Ureter (tissue), 1 donor: ENCODE measurements at regions not wholly inside any gene's neighbourhood (a gene's known extent, or its start where the extent isn't known, plus 50 kb on each side); places are given as distances from the start of the nearest gene placed in this dataset.

Source experiments
- DNase-seq: peaks from one replicate; pipeline ENCODE4 v3.0.0-alpha.2; 2020; ENCODE audit warnings: low spot score
- donor health status: DM: yes; HTN: yes; CAD: no.

DNA sequence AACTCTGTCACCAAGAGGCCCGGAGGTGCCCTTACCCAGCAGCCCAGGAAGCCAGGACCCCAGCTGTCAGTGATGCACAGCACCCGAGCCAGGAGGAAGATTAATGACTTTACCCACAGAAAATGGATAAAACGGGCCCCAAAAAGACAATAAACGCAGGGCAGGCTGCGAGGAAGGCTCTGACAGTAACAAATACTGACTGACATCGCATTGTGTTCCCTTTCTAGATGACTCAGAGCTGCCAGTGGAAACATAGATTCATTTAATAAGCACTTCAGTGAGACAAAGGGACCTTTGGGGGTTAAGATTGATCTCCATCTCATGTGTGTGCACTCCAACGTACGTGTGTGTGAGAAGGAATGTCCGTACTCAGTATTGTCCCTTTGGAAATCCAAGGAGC, 225.3 kb upstream of the PPP2R3A start:
- no peak for DNase-seq

DNA sequence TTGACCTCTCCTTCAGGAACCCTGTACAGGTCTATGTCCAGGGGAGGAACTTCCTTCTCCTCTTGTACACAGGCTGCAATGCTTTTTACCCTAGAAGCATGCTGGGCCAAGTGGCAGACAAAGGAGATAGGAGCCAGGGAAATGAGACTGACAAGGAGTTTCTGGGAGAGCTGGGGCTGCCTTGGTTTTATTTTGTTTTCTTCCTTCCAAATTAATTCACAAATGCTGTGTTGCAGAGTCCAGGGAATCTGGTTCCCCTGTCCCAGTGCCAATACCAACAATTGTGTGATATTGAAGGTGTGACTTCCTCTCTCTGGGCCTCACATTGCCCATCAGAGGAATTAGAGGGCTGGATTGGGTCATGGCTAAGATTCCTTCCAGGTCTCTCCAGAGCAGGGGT, 224.8 kb upstream of the PPP2R3A start:
- DNase-seq, result no peak

DNA sequence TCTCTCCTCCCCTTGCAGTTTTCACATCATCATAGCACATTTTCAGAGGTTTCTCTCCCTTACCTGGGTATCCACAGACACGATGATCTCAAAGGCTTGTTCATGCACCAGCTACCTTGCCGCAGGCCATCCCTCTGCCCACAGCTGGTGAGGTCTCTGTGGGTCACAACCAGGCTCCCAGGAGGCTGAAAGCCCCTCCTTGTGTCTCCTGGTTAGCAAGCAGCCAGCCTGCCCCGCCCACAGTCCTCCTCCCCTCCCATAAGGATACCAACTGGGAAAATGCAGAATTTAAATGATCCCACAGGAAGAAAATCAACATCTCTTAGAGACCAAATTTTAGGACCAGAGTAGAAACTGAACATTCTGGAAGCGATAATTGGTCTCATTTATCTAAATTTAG, 213.5 kb upstream of the PPP2R3A start:
- DNase-seq, result no peak

DNA sequence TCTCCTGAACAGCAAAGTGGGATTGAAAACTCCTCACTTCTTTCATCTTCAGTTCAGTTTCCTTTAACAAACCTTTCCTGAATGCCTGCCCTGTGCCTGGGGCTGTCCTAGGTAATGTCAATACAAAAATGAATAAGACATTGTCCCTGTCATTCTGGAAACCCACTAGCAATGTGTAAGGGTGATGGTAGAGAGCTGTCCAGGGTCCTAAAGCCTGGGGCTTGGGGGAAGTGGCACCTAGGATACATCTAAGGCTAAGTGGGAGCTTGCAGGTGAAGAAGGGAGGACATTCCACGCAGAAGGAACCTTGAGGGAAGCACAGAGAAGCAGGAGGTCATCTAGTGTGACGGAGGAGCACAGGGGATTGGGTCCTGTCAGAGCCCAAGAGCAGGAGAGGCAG, 212.7 kb upstream of the PPP2R3A start:
- no peak for DNase-seq

DNA sequence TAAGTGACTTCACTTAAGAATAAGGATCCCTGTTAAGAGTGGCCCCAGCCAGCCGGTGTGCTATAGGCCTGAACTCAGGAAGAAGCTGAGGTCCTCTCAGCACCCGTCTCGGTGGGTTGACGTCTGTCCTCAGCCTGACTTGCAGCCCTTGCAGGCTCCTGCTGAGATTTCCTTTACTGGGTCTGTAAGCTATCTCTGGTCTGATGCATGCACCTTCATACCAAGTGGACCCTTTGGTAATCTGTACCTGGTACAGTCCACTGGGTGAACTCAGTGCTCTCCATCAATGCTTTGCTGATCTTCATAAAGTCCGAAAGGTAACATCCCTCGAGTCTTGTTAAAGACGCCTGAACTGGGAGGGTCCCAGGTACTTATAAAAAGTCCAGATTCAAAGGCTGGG, 212.0 kb upstream of the PPP2R3A start:
- no peak for DNase-seq

DNA sequence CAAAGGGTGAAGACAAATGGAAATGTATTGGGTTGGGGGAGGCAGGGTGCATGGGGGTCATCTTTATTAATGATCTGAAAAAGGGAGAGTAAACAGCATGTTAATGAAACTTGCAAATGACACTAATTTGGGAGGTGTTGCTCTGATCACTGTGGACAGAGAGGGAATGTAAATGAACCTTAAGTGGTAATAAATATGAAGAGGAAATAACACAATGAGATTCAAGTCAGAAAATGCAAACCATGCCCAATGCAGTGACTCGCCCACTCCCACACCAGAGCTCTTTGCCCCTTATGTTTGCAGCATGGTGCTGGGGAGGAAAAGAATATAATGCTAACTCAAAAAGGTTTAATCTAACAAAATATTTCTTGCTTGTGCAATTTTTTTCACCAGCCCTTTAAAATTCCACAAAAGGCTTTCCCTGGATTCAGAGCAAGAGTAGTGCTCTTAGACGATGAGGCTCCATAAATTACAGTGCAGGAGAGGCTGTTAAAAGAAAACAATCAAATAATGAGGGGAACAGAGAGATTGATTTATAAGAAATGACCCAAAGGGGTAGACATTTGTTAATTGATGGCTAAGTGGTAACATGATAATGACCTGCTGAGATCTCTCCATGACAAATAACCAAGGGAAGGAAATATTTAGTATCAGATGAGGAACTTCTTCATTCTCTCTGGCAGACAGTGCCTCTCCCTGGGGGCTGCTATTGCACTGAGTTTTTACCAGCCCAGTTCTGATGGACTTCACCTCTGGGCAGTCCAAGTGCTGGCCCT, 210.0 kb upstream of the PPP2R3A start:
- no peak for DNase-seq

DNA sequence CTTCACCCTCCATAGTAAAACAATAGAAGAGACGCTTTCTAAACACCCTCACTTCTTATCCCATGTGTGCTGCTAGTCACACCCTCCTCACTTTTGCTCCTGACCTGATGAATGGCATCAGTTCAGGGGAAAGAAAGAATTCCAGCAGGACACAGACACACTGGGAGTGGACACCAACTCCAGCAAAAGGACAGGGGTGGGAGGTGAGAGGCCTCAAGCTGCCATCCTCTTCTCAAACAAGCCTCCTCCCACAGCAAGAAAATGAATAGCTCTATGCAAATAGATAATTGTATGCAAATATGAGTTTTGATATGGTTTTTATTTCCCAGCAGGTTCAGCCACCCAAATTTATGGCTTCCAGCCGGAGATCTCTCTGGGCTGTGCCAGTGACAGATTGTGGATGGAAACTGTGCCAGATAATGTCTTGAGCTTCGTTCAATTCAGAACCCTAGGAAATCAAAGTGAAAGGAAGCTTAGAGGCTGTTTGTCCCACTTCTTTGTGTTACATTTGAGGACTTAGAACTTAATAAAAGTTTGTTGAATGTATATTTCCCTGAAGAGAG, 209.3 kb upstream of the PPP2R3A start:
- DNase-seq, result no peak

DNA sequence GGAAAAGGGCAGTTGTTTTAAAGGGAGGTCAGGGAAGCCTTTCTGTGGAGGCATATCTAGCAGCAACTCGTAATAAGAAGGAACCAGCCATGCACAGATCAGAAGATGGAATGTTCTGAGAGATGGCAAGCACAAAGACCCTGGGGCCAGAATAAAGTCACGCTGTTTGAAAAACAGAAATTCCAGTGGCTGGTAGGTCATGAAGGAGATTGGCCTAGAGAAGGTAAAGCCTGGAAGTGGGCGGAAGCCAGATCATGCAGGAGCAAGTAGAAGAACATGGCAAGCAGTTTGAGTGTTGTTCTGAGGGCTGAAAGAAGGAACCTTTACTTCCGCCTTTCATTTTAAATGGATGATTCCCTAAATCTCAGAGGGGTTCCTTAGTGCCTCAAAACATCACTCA, 208.1 kb upstream of the PPP2R3A start:
- peak; percentile 6 for DNase-seq

DNA sequence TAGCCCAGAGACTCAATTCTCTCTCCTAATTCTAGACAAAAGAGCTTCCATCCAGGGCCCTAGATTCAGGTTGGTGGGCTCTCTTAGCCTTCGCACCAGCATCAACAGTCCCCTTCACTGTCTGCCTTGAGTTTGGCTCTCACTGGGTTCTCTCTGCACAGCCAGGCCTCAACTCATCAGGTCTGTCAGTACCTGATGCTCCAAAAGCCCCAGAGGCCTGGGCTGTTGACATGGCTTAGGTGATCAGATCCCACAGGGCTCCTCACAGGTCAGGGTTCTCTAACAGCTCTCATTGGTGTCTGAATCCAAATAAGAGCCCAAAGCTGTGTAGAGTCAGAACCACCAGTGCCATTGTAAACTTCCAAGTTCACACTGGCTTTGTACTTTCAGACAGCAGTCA, 206.6 kb upstream of the PPP2R3A start:
- peak; percentile 1 for DNase-seq

DNA sequence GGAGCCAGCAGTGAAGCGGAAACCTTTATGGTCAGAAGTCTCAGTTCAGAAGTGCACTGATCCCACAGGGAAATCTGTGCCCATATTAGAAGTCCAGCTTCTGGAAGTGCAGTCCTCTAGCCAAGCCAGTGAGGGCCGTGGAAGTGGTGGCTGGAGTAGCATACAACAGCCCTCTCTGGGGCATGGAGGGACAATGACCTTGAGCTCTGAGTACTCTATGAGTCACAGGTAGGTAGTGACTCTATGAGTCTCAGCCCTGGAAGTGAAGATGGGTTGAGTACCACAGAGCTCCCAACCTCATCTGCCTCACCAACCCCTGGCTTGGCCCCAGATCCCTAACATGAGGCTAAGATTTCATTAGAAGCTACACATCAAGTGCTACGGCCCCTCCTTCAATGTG, 205.9 kb upstream of the PPP2R3A start:
- DNase-seq, result no peak

DNA sequence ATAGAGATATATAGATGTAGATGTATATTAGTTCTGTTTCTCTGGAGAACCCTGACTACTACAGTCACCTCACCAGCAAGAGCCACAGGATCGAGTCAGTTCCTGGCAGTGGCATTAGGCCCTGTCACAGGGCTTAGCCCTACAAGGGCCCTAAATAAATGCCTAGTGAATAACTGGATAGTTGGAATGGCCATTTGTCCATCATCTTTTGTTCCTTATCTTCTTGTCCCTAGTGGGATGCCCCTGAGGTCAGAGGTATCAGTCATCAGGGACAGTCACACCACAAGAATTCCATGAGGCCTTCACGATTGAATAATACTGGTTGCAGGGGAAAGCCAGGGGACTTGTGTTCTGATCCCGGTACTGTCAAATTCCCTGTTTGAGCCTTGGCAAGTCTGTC, 204.9 kb upstream of the PPP2R3A start:
- DNase-seq, result no peak

DNA sequence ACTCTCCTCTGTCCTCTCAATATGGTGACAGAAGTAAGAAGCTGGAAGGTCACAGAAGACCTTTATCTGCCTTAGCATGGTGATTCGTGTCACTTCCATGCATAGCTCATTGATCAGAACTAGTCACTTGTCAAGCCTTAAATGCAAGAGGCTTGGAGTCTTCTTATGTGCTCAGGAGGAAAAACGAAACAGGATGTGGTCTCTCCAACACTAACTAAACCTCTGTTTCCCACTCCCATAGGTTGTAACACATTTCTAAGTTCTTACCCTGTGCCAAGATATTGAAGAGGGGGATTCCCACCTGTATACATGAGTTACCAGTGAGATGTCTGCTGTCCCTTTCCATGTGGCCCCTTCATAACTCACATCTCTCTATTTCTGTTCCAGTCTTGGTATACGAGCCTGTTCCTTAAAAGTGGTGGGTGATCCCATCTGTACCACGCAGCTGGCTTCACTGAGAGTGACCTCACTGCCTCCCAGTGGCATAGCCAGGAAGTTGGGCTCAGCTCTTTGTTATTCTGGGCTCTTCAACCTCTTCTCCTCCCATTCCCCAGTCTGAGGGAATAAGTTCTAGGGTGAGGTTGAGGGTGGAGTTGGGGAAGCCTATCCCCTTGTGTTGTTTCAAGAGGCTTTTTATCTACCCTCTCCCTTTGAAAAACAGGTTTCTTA, 203.2 kb upstream of the PPP2R3A start:
- no peak for DNase-seq

DNA sequence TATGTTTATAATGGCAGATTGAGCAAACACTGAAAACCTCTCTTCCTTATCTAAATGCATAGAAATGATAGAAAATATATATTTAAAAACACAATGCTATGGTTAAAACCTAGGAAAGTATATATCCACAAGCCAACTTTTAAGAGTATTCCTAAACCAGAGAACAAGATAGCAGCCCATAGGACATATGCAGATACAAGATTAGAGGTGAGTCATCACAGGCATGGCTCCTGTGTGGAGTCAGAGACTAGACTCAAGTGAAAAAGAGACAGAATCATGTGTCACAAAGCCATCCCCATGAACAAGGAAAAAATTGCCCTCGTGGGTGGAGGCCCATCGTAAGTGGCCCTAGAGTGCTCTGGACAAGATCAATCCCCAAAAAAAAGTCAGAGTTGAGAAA, 199.4 kb upstream of the PPP2R3A start:
- DNase-seq, result no peak

DNA sequence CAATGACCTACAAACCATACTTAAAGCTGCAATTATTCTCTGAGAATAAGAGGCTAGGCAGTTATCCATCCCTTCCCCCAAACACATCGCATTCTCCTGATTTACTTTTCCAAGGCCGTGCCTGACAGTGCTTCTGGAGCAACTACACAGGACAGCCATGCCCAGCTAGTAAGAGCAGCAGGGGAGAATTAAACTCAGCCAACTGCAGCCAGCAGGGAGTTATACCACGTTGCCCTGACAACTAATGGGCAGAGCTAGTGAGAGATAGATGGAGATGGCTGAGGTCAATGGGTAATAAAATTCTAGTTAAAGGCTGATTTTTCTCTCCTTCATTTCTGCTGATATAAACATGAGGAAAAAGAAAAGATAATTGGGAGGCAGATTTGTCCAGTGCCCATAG, 193.8 kb upstream of the PPP2R3A start:
- DNase-seq, result no peak

DNA sequence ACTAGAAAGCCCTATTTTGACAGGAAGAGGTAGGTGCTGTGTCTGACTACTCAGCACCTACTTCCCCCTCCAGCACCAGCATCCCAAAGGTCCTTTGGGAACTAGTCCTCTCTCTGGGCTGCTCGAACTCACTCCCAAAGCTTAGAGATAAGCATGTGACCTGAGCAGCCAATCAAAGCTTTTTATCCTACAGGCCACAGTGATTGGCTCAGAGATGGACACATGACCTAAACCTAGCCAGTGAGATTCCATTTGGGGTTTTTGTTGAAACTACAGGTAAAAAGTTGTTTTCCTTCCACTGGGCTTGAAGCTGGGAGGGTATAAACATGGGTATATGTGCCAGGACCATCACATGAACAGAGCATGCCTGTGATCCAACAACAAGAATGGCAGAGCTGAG, 186.5 kb upstream of the PPP2R3A start:
- no peak for DNase-seq

DNA sequence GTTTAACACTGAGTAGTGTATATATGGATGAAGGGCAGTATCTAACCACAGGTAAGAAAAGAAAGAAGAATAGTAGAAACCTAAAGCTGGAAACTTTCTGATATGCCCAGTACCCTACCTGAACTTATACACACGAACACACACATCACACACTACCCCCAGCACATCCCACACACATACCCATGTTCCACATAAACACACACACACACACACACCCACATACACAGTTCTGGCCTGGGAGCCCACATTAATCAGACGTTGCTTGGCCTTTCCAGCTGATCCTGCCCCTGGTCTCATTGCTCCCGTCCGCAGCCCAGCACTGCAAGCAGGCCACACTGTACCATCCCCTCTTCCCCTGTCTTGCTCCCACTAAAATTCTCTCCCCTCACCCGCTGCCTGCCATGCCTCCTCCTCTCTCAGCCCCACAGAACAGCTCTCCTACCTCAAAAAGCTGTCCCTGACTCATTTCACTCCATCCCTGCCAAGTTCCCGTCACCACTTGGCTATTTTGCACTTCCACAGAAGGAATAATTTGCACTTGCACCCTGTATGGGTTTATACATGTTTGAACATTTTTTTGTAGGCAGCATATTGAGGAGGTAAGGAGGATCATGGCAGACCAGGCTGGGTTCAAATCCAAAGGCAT, 185.8 kb upstream of the PPP2R3A start:
- DNase-seq, result no peak

DNA sequence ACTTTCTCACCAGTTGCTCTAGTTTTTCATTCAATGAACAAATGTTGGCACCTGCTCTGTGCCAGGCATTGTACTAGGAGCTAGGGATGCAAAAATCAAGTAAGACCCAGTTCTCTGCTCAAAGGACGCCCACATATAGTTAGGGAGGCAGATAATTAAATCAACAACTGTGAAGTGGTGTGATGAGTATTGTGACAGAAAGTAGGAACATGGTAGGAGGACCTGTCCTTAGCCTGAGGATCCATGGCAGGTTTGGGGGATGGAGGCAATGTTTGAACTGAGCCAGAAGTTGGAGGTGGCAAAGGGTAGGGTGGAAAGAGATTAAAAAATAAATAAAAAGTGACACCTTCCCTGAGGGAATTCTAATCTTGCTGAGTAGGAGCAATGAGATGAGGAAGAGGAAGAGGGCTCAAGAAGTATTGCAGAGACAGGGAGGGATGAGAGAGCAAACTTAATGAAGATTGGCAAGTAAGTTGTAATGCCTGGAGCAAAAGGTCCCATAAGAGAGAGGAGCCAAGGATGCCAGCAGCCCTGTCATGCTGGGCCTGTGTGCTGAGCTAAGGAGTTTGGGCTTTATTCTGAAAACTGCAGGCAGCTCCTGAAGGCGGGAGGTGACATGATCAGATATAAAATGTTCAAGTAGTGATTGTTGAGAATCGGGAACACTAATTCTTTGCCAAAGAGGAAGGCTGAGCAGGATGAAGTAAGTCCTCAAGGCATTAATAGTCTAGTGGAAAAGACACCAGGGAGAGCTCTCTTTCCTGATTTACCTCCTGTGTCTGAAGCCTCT, 184.3 kb upstream of the PPP2R3A start:
- DNase-seq, result no peak

DNA sequence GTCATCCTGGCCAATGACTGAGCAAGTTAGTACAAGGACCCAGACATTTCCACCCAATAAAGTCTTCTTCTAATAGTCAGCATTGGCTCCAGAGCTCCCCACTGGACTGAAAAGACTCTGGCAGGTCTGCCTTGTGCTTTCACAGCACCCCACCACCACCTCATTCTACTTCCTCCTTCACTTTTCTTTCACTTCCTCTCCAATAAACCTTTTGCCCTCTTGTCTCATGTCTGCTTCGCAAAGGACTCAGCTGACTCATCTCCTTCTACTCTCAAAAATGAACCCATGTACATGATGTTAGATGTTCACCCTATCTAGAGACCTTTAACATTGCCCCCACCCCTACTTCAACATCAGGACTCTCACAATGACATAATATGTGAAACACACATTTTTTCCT, 181.0 kb upstream of the PPP2R3A start:
- DNase-seq, result no peak

DNA sequence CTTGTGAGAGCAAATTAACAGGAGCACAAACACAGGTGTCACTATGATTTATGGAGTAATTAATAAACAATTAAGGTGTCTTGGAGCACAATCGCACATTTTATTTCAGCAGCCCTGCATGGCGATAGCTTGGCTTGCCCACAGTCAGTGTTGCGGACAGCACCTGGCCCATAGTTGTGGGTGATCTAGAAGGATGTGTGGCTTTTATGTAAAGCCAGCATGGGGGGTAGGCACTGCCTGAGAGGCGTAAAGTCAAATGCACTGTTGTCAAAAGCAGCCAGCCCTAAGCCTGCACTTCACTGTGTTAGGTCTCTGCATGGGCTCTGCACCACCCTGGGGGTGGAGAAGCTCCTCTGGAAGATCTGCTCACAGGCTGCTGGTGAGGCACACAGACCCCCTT, 177.4 kb upstream of the PPP2R3A start:
- DNase-seq, result no peak

DNA sequence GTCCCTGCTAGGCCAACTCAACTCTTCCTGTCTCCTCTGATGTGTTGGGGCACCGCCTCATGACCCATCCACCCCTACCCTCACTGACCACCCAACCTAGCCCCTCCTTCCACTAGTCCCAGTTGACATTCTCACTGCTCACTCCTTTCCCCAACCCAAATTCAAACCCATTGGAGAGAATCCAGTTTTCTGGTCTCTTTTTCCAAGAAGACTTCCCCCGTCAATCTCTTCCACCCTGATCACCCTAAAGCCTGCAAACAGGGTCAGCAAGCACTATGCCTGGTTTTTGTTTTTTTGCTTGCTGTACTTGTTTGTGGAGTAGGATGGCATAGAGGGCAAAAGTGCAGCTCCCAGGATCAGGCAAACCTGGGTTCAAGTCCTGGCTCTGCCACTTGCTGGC, 176.6 kb upstream of the PPP2R3A start:
- DNase-seq, result no peak

DNA sequence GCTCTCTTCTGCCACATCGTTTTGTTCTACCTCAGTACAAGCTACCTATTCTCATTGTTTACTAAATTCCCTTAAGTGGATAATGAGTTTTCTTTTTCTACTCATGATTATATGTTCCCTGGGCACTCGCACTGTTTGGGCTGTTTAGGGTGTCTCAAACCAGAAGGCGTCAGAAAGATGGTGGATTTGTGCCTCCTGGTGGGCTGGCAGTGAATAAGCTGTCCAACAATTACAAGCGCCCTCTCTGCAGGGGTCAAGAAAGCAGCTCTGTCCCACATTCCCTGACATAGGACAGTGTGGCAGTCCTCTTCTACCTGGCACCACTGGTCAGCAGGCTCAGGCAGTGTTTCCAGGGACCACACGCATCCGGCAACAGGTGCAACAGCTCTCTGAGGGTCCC, 173.4 kb upstream of the PPP2R3A start:
- DNase-seq, result no peak

DNA sequence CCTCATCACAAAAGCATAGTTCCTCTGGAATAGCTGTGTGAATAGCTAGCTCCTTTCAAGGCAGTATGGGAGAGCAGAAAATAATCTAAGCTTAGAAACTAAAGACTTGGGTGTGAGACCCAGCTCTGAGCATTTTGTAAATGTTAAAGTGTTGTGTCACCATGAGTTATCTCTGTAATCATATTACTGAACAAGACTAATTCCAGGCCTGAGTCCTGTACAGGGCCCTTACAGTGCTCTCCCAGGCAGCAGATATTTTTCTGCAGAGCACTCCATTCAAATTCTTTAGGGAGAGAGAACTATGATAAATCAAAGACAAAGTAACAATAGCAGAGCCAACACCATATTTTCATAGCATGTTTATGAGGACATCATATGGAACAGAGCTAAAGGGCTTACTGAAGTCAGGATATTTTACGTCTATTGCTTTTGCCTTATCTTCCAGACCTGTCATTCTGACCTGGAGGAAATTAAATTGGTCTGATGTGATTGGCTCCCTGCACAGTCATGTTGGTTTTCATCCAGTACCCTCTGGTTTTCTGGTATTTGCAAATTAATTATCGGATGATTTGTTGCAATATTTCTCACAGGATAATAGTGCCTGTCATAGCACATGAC, 172.6 kb upstream of the PPP2R3A start:
- no peak for DNase-seq
